SK-N-SH (cell line): ENCODE measurements at regions not wholly inside any gene's neighbourhood (a gene's known extent, or its start where the extent isn't known, plus 50 kb on each side); places are given as distances from the start of the nearest gene placed in this dataset.

Source experiments
- CTCF ChIA-PET: fragments of 300-600, 350-600 bp; formaldehyde crosslinking; extraction: SDS; loops from one replicate; lab custom pipeline; 2021; lab: Yijun Ruan, JAX
- POLR2A ChIA-PET: fragments of 350-600 bp; sonication (Branson Sonifier 250); formaldehyde crosslinking; extraction: SDS; loops from one replicate; lab custom pipeline; 2020; ENCODE audit warnings: antibody characterized with exemption, inconsistent platforms; lab: Yijun Ruan, JAX
- DNase-seq: peaks from one replicate; pipeline ENCODE4 v3.0.0; 2012
- H2AFZ ChIP-seq: fragments of 200-600 bp; sonication (generic); 2 replicates; pipeline ENCODE4 v1.8.1; 2016; ENCODE audit warnings: antibody characterized with exemption, mild to moderate bottlenecking, low read depth
- H3F3A ChIP-seq: fragments of 200-600 bp; sonication (generic); replicated peaks from 2 replicates; pipeline ENCODE3; 2016; ENCODE audit warnings: antibody characterized with exemption, mild to moderate bottlenecking; ENCODE audit not compliant: insufficient read depth
- H3K27ac ChIP-seq, 2 experiments: fragments of 200-500 bp in 1 of 2; fragments of 200-600 bp in 1 of 2; sonication (Bioruptor generic) in 1 of 2; sonication (generic), shearing (Covaris generic) in 1 of 2; 2 replicates each; pipeline versions ENCODE4 v1.5.1 to v1.6.1; 2014 to 2016; ENCODE audit warnings: low read depth in 2 of 2, inconsistent platforms in 1 of 2, low read length in 1 of 2, mild to moderate bottlenecking in 1 of 2, mixed read lengths in 1 of 2
- H3K27me3 ChIP-seq: fragments of 200-600 bp; sonication (generic), shearing (Covaris generic); 2 replicates; pipeline ENCODE4 v1.6.1; 2016; ENCODE audit warnings: mixed run types; ENCODE audit not compliant: insufficient read depth
- H3K36me3 ChIP-seq, 2 experiments: fragments of 200-500 bp in 1 of 2; fragments of 200-600 bp in 1 of 2; sonication (Bioruptor generic) in 1 of 2; sonication (generic) in 1 of 2; replicated peaks in 1 of 2; 2 replicates each; pipeline versions ENCODE3 to v1.5.1; 2014 to 2016; ENCODE audit warnings: low read length in 1 of 2, mild to moderate bottlenecking in 1 of 2; ENCODE audit not compliant: insufficient read depth in 2 of 2, control insufficient read depth in 1 of 2
- H3K4me1 ChIP-seq, 2 experiments: fragments of 200-500 bp in 1 of 2; fragments of 200-600 bp in 1 of 2; sonication (Bioruptor generic) in 1 of 2; sonication (generic), shearing (Covaris generic) in 1 of 2; 2 replicates each; pipeline versions ENCODE4 v1.5.1 to v1.6.1; 2014 to 2016; ENCODE audit warnings: low read depth in 1 of 2, low read length in 1 of 2, mixed run types in 1 of 2; ENCODE audit not compliant: insufficient read depth in 2 of 2, control insufficient read depth in 1 of 2
- H3K4me2 ChIP-seq: fragments of 200-600 bp; sonication (generic), shearing (Covaris generic); 2 replicates; pipeline ENCODE4 v1.6.1; 2017; ENCODE audit warnings: mixed run types
- H3K4me3 ChIP-seq, 2 experiments: fragments of 200-500 bp in 1 of 2; fragments of 200-600 bp in 1 of 2; sonication (Bioruptor generic) in 1 of 2; sonication (generic), shearing (Covaris generic) in 1 of 2; 2 replicates each; pipeline versions ENCODE4 v1.5.1 to v1.8.1; 2014 to 2016; ENCODE audit warnings: low read depth in 2 of 2, inconsistent platforms in 1 of 2, low read length in 1 of 2, mild to moderate bottlenecking in 1 of 2, mixed read lengths in 1 of 2, moderate library complexity in 1 of 2
- H3K79me2 ChIP-seq: fragments of 200-600 bp; sonication (generic); 2 replicates; pipeline ENCODE4 v1.8.1; 2017; ENCODE audit warnings: mild to moderate bottlenecking; ENCODE audit not compliant: insufficient read depth
- H3K9ac ChIP-seq: fragments of 200-600 bp; sonication (generic); 2 replicates; pipeline ENCODE4 v1.6.1; 2017; ENCODE audit warnings: mixed run types
- H3K9me2 ChIP-seq: fragments of 200-600 bp; sonication (generic); 2 replicates; pipeline ENCODE4 v1.6.1; 2017; ENCODE audit warnings: mixed run types
- H3K9me3 ChIP-seq: fragments of 200-600 bp; sonication (generic); 2 replicates; pipeline ENCODE4 v1.6.1; 2017; ENCODE audit warnings: mixed run types, mild to moderate bottlenecking, moderate library complexity
- H4K20me1 ChIP-seq: fragments of 200-600 bp; sonication (generic); 2 replicates; pipeline ENCODE4 v1.6.1; 2017; ENCODE audit warnings: mild to moderate bottlenecking, mixed run types; ENCODE audit not compliant: insufficient read depth
- CHD2 ChIP-seq: fragments of 150-350 bp; IDR thresholded peaks from 2 replicates; pipeline ENCODE4 v1.6.1; 2018; ENCODE audit warnings: low read length; ENCODE audit not compliant: partially characterized antibody
- FOSL2 ChIP-seq: IDR thresholded peaks from 2 replicates; pipeline ENCODE4 v1.4.0; 2012; ENCODE audit warnings: low read depth, mild to moderate bottlenecking, moderate library complexity, borderline replicate concordance
- FOXM1 ChIP-seq: IDR thresholded peaks from 2 replicates; pipeline ENCODE4 v1.4.0; 2012; ENCODE audit warnings: low read depth, mild to moderate bottlenecking
- GABPA ChIP-seq: IDR thresholded peaks from 2 replicates; pipeline ENCODE4 v1.4.0; 2012; ENCODE audit warnings: low read depth, mild to moderate bottlenecking
- GATA2 ChIP-seq: sonication (generic); formaldehyde crosslinking; IDR thresholded peaks from 2 replicates; pipeline ENCODE4 v1.5.0; 2020; ENCODE audit warnings: mild to moderate bottlenecking, missing genetic modification reagents
- IRF3 ChIP-seq: fragments of 150-350 bp; IDR thresholded peaks from 2 replicates; pipeline ENCODE4 v1.6.1; 2016; ENCODE audit warnings: mild to moderate bottlenecking, low read depth, low read length
- MEF2A ChIP-seq: IDR thresholded peaks from 2 replicates; pipeline ENCODE4 v1.4.0; 2012; ENCODE audit warnings: low read depth, borderline replicate concordance
- MXI1 ChIP-seq: IDR thresholded peaks from 2 replicates; pipeline ENCODE4 v1.6.1; 2012; ENCODE audit warnings: mild to moderate bottlenecking, low read depth, low read length, improper control_type of control experiment
- NFIC ChIP-seq: IDR thresholded peaks from 2 replicates; pipeline ENCODE4 v1.4.0; 2012; ENCODE audit warnings: borderline replicate concordance
- NRF1 ChIP-seq: IDR thresholded peaks from 2 replicates; pipeline ENCODE4 v1.6.1; 2012; ENCODE audit warnings: low read depth, mild to moderate bottlenecking, low read length
- PBX3 ChIP-seq: IDR thresholded peaks from 2 replicates; pipeline ENCODE4; 2012
- POLR2AphosphoS5 ChIP-seq: IDR thresholded peaks from 2 replicates; pipeline ENCODE4 v1.6.1; 2012; ENCODE audit warnings: low read depth, low read length
- RCOR1 ChIP-seq: fragments of 150-350 bp; IDR thresholded peaks from 2 replicates; pipeline ENCODE4 v1.6.1; 2017; ENCODE audit warnings: antibody characterized with exemption, low read length
- REST ChIP-seq: IDR thresholded peaks from 2 replicates; pipeline ENCODE4 v1.6.1; 2012; ENCODE audit warnings: mild to moderate bottlenecking, low read depth, low read length, moderate library complexity
- SIN3A ChIP-seq: IDR thresholded peaks from 2 replicates; pipeline ENCODE4 v1.6.1; 2012; ENCODE audit warnings: low read depth, mild to moderate bottlenecking, low read length, moderate library complexity, borderline replicate concordance
- TAF1 ChIP-seq: IDR thresholded peaks from 2 replicates; pipeline ENCODE4 v1.6.1; 2012; ENCODE audit warnings: low read depth, mild to moderate bottlenecking, low read length, moderate library complexity, borderline replicate concordance
- TCF12 ChIP-seq: IDR thresholded peaks from 2 replicates; pipeline ENCODE4 v1.4.0; 2012
- USF1 ChIP-seq: IDR thresholded peaks from 2 replicates; pipeline ENCODE4 v1.4.0; 2012; ENCODE audit warnings: low read depth, borderline replicate concordance
- WGBS: methylation state at CpG from one replicate; pipeline ENCODE4 v1.1.6; 2017; ENCODE audit warnings: low lambda C conversion rate; 5-methylcytosine and 5-hydroxymethylcytosine counted together

GRCh38 chr11:130560000-130560780, 111.7 kb downstream of the ADAMTS15 start (continued):
- TF ChIP-seq IRF3, result no peak

- no peak overlapping the region for H3K9ac ChIP-seq
- DNase-seq, result no peak
- no peaks in the 10 kb centered on the region for H3K9me3 ChIP-seq
- no peaks in the 10 kb centered on the region for H3K4me1 ChIP-seq
- H3K9me2 ChIP-seq, result no peaks in the 10 kb centered on the region
- no peak overlapping the region for H3K4me3 ChIP-seq
- H2AFZ ChIP-seq, result no peak overlapping the region
- WGBS, result 69% methylated on average over 1 of the region's 1 CpG
- H3F3A ChIP-seq, result no peaks in the 10 kb centered on the region
- no peaks in the 10 kb centered on the region for H3K79me2 ChIP-seq
- H3K4me2 ChIP-seq, result no peak overlapping the region
- ChIA-PET CTCF (no interaction called here), POLR2A (no interaction called here)
- no peaks in the 10 kb centered on the region for H4K20me1 ChIP-seq
- TF ChIP-seq GATA2 (no peak), RCOR1 (no peak), NRF1 (no peak), PBX3 (no peak), FOXM1 (no peak), FOSL2 (no peak), MXI1 (no peak), TCF12 (no peak), TAF1 (no peak), MEF2A (no peak), USF1 (no peak), REST (no peak), GABPA (no peak), NFIC (no peak), POLR2AphosphoS5 (no peak), CHD2 (no peak), SIN3A (no peak)
- no peaks in the 10 kb centered on the region for H3K36me3 ChIP-seq
- no peak overlapping the region for H3K27ac ChIP-seq
- H3K27me3 ChIP-seq, result no peaks in the 10 kb centered on the region
These were observed 112.3 kb downstream of the ADAMTS15 start for GRCh38 chr11:130560781-130561109.
